Mononuclear cell (primary cell): ENCODE measurements at regions not wholly inside any gene's neighbourhood (a gene's known extent, or its start where the extent isn't known, plus 50 kb on each side); places are given as distances from the start of the nearest gene placed in this dataset.
"Not testable (repeated sequence)": the region's sequence is repeated elsewhere in the genome, so short reads cannot be mapped to it uniquely, and the experiment has no call there.

Experiments used
- H3K27me3 ChIP-seq: 2 replicates; pipeline ENCODE4 v1.6.0; 2011; ENCODE audit warnings: low read length, control low read depth; ENCODE audit not compliant: insufficient read depth
- H3K4me1 ChIP-seq: 2 replicates; pipeline ENCODE4 v1.5.1; 2011; ENCODE audit warnings: mild to moderate bottlenecking, low read length, control low read depth; ENCODE audit not compliant: insufficient read depth
- H3K4me3 ChIP-seq: 2 replicates; pipeline ENCODE4 v1.5.1; 2011; ENCODE audit warnings: mild to moderate bottlenecking, low read length, moderate library complexity
- H3K9me3 ChIP-seq: 2 replicates; pipeline ENCODE4 v1.5.1; 2011; ENCODE audit warnings: low read depth, mild to moderate bottlenecking, control low read depth, low read length

- Histone ChIP-seq H3K4me3 (no peak overlapping the region), H3K4me1 (no peaks in the 10 kb centered on the region), H3K9me3 (no peaks in the 10 kb centered on the region), H3K27me3 (no peaks in the 10 kb centered on the region)
Measured at GRCh38 chr6:119842191-119842590, 492.6 kb upstream of the MAN1A1 start.

GRCh38 chr6:119838043-119838442 lies 488.5 kb upstream of the MAN1A1 start:
- H3K9me3 ChIP-seq = no peaks in the 10 kb centered on the region
- no peaks in the 10 kb centered on the region for H3K4me1 ChIP-seq
- H3K27me3 ChIP-seq = no peaks in the 10 kb centered on the region
- H3K4me3 ChIP-seq = no peak overlapping the region

GRCh38 chr6:119834418-119834817 lies 484.9 kb upstream of the MAN1A1 start:
- Histone ChIP-seq H3K4me1 (no peaks in the 10 kb centered on the region), H3K4me3 (no peak overlapping the region), H3K27me3 (no peaks in the 10 kb centered on the region), H3K9me3 (no peaks in the 10 kb centered on the region)

GRCh38 chr6:119832411-119832810 lies 482.9 kb upstream of the MAN1A1 start:
- Histone ChIP-seq H3K4me3 (no peak overlapping the region), H3K9me3 (no peaks in the 10 kb centered on the region), H3K27me3 (no peaks in the 10 kb centered on the region), H3K4me1 (no peaks in the 10 kb centered on the region)

DNA sequence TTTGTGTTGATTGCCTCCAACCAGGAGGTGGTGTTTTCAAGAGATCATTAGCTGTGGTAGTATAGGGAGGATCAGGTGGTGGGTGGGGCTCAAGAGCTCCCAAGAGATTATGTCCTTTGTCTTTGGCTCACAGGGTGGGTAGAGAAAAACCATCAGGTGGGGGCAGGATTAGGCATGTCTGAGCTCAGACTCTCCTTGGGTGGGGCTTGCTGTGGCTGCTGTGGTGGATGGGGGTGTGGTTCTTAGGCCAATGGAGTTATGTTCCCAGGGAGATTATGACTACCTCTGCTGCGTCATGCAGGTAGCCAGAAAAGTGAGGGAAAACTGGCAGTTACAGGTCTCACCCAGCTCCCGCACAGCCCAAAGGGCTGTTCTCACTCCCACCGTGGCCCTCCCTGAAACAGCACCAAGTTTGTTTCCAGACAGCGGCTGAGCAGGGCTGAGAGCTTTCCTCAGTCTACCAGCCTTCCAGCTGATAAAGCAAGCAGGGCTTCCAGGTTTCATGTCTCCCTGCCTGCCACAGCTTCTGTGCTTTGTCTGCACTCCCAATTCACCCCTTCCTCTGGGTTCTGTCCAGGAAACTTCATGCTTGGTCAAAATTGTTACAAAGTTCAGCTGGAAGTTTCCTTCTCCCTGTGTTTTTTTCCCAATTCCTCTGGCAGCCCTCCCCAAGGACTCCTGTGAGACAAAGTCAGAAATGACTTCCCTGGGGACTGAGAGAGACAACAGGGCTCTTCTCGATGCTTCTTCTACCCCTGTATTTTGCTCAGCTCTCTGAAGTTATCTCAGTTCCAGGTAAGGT lies 481.1 kb upstream of the MAN1A1 start:
- no peak overlapping the region for H3K4me3 ChIP-seq
- no peaks in the 10 kb centered on the region for H3K9me3 ChIP-seq
- H3K27me3 ChIP-seq = no peaks in the 10 kb centered on the region
- no peaks in the 10 kb centered on the region for H3K4me1 ChIP-seq

DNA sequence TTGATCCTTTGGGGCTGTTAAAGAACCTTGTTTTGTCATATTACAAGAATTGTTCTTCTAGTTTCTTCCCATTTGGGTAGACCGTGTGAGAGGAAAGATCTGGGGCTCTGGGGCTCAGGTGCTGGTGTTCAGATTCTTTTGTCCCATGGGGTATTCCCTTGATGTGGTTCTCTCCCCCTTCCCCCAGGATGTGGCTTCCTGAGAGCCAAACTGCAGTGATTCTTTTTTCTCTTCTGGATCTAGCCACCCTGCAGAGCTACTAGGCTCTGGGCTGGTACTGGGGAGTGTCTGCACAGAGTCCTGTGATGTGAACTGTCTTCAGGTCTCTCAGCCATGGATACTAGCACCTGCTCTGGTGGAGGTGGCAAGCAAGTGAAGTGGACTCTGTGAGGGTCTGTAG lies 480.5 kb upstream of the MAN1A1 start:
- H3K4me1 ChIP-seq = no peaks in the 10 kb centered on the region

DNA sequence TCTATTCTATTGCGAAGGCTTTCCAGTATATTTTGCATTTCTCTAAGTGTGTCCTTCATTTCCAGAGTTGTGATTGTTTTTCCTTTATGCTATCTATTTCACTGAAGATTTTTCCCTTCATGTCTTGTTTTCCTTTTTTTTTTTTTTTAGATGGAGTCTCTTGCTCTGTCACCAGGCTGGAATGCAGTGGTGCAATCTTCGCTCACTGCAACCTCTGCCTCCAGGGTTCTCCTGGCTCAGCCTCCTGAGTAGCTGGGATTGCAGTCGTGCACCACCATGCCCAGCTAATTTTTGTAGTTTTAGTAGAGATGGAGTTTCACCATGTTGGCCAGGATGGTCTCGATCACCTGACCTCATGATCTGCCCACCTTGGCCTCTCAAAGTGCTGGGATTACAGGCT lies 479.9 kb upstream of the MAN1A1 start:
- H3K4me3 ChIP-seq, H3K9me3 ChIP-seq, H3K4me1 ChIP-seq, H3K27me3 ChIP-seq: not testable (repeated sequence)

More for the DNA sequence above, 480.5 kb upstream of the MAN1A1 start:
- Histone ChIP-seq H3K4me3 (no peak overlapping the region), H3K27me3 (no peaks in the 10 kb centered on the region), H3K9me3 (no peaks in the 10 kb centered on the region)

GRCh38 chr6:119829006-119829405 lies 479.4 kb upstream of the MAN1A1 start:
- Histone ChIP-seq H3K9me3 (no peaks in the 10 kb centered on the region), H3K27me3 (no peaks in the 10 kb centered on the region), H3K4me3 (no peak overlapping the region), H3K4me1 (no peaks in the 10 kb centered on the region)

DNA sequence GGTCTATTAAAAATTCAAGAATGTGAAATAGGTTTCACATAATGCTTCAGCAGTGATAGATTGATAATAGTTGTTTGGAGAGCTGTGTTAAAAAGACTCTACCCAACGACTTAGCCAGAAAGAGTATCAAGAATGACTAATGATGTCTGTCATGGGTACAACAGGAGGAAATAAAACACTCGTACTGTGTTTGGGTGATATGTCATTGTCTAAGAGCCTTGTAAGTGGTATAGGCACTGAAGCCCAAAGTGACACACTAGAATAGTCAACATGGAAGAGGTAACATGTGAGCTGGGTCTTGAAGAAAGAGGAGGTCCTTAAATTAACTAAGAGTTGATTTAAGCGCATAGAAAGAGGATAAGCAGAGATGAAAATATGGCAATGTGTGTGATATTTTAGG lies 471.8 kb upstream of the MAN1A1 start:
- H3K27me3 ChIP-seq = no peaks in the 10 kb centered on the region
- no peaks in the 10 kb centered on the region for H3K9me3 ChIP-seq
- no peaks in the 10 kb centered on the region for H3K4me1 ChIP-seq
- no peak overlapping the region for H3K4me3 ChIP-seq

DNA sequence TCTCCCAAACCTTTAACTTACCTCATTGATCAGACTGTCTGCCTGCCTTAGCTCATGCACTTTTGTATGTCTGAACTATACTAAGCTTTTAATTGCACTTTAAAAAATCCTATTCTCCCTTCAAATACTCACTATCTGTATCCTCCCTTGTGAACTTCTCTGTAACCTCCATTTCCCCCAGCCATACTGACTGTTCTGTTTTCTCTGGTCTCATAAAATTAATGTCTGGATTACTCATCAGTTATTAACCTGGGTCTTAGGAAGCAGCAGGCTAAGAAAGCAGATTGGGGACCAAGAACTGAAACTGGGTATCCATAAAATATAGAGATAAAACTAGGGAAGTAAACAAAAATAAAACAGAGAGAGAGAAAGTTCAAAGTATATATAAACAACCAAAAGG lies 469.3 kb upstream of the MAN1A1 start:
- no peak overlapping the region for H3K4me3 ChIP-seq
- H3K4me1 ChIP-seq = no peaks in the 10 kb centered on the region
- no peaks in the 10 kb centered on the region for H3K9me3 ChIP-seq
- H3K27me3 ChIP-seq = no peaks in the 10 kb centered on the region

GRCh38 chr6:119814609-119815400 lies 465.2 kb upstream of the MAN1A1 start:
- Histone ChIP-seq H3K9me3 (no peaks in the 10 kb centered on the region), H3K4me3 (no peak overlapping the region), H3K27me3 (no peaks in the 10 kb centered on the region), H3K4me1 (no peaks in the 10 kb centered on the region)

GRCh38 chr6:119802464-119802863 lies 452.9 kb upstream of the MAN1A1 start:
- Histone ChIP-seq H3K9me3 (no peaks in the 10 kb centered on the region), H3K4me1 (no peaks in the 10 kb centered on the region), H3K4me3 (no peak overlapping the region), H3K27me3 (no peaks in the 10 kb centered on the region)

DNA sequence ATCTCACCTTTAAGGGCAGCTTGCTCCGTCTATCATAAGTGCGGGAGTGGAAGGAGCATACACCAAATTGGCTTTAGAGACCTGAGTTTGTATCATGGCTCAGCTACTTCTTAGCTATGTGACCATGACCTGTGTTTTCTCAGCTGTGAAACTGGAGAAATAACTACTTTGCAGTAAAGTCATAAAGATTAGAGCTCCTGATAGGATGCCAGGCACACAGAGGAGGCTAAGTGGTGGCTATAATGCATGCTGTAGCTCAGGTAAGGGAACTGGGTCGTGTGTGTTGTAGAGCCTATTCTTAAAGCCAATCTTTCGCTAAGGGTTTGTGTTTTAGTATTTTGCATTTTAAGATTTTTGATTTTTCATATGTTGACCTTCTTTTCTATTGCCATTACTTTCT lies 451.5 kb upstream of the MAN1A1 start:
- no peaks in the 10 kb centered on the region for H3K4me1 ChIP-seq
- no peaks in the 10 kb centered on the region for H3K9me3 ChIP-seq
- H3K4me3 ChIP-seq = no peak overlapping the region

DNA sequence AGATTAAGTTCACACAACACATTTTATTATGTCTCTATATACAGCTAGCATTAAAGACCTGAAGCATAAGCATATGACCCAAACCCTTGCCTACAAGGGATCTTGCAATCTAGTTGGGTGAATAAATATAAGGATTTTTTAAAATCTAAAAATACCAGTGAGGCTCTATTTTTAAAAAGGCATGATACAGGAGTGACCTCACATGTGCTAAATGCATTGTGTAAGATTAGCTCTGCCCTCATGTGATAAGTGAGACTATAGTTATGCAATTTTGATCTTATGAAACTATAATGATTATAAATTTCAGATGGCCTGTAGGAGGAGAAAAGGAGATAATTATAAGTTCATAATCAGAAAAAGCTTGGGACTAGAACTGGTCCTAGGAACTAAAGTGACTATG lies 451.0 kb upstream of the MAN1A1 start:
- Histone ChIP-seq H3K27me3 (no peaks in the 10 kb centered on the region), H3K4me3 (no peak overlapping the region), H3K9me3 (no peaks in the 10 kb centered on the region), H3K4me1 (no peaks in the 10 kb centered on the region)

More for the DNA sequence above, 451.5 kb upstream of the MAN1A1 start:
- H3K27me3 ChIP-seq = no peaks in the 10 kb centered on the region

- no peak overlapping the region for H3K4me3 ChIP-seq
- no peaks in the 10 kb centered on the region for H3K27me3 ChIP-seq
- H3K9me3 ChIP-seq = no peaks in the 10 kb centered on the region
- no peaks in the 10 kb centered on the region for H3K4me1 ChIP-seq
Measured at GRCh38 chr6:119799596-119800509, 450.3 kb upstream of the MAN1A1 start.
